Glutamatergic neuron (in vitro differentiated cells): ENCODE measurements at regions not wholly inside any gene's neighbourhood (a gene's known extent, or its start where the extent isn't known, plus 50 kb on each side); places are given as distances from the start of the nearest gene placed in this dataset.

Experiments used
- DNase-seq: peaks from one replicate; pipeline ENCODE4 v3.0.0; 2022
- H3K27ac Mint-ChIP-seq: one replicate; pipeline ENCODE4 v1.8.0; 2020; ENCODE audit warnings: mild to moderate bottlenecking, mixed read lengths, inconsistent platforms; ENCODE audit not compliant: unreplicated experiment
- H3K27me3 Mint-ChIP-seq: one replicate; pipeline ENCODE4 v1.8.0; 2020; ENCODE audit warnings: mild to moderate bottlenecking, moderate library complexity, mixed read lengths, inconsistent platforms; ENCODE audit not compliant: unreplicated experiment
- H3K36me3 Mint-ChIP-seq: one replicate; pipeline ENCODE4 v1.8.0; 2020; ENCODE audit warnings: mild to moderate bottlenecking, mixed read lengths, inconsistent platforms; ENCODE audit not compliant: unreplicated experiment
- H3K4me1 Mint-ChIP-seq: one replicate; pipeline ENCODE4 v1.8.0; 2020; ENCODE audit warnings: mild to moderate bottlenecking, low read depth, mixed read lengths, inconsistent platforms; ENCODE audit not compliant: unreplicated experiment
- H3K4me3 Mint-ChIP-seq: one replicate; pipeline ENCODE4 v1.8.0; 2020; ENCODE audit warnings: mild to moderate bottlenecking, mixed read lengths, inconsistent platforms; ENCODE audit not compliant: unreplicated experiment
- H3K9me3 Mint-ChIP-seq: one replicate; pipeline ENCODE4 v1.8.0; 2020; ENCODE audit warnings: mild to moderate bottlenecking, moderate library complexity, mixed read lengths, inconsistent platforms; ENCODE audit not compliant: unreplicated experiment
- CTCF ChIP-seq: fragments of 200-600 bp; sonication (generic); IDR thresholded peaks from one replicate; pipeline ENCODE4 v1.5.0; 2021; ENCODE audit not compliant: partially characterized antibody, unreplicated experiment

DNA sequence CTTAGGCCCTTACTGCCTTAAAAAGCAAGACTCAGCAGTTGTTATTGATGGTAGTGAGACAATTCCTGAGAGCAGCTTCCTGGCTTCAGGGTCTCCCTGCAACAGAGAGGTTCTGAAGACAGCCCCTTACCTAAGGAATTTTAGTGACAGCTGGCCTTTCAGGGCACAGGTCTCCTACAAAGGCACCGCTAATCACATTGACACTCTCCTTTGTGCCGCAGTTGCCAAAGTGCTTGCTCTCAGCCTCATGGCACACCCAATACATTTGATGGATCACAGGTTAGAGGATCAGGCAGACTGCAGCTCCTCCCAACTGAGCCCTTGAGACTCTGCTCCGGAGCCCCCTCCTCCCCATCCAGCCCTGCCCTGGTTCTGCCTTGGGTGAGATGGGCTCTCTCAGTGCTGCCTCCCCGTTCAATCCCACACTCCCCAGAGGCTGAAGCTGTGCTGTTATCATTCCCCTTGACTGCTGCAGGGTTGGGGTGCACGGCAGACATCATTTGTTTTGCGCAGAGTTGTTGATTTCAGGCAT lies 198.2 kb downstream of the EMX2 start:
- Mint-ChIP-seq H3K27me3 (peaks cover 4% of the 10 kb centered on the region), H3K36me3 (no peaks in the 10 kb centered on the region), H3K4me3 (no peak overlapping the region), H3K9me3 (no peaks in the 10 kb centered on the region), H3K27ac (peak overlapping the region; percentile 33), H3K4me1 (peaks cover 7% of the 10 kb centered on the region)
- no peak for TF ChIP-seq CTCF
- DNase-seq: no peak

DNA sequence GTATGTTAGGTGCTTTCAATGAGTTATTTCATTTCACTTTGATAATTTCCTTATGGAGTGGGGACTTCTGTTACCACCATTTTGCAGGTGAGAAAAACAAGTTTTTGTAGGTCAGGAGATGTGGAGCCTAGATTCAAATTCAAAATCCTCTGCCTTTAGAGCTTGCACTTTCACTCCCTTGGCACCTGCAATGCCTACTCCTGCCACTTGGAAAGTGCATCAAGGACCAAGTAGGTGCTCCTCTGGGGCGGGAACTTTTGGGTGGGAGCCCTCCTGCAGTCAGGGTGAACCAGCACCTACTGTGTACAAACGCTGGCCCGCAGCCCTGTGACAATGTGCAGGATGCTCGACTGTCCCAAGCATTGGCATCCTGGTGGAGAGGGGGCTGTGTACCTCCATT lies 199.0 kb downstream of the EMX2 start:
- Mint-ChIP-seq H3K27me3 (peaks cover 2% of the 10 kb centered on the region), H3K4me3 (no peak overlapping the region), H3K9me3 (no peaks in the 10 kb centered on the region), H3K27ac (no peak overlapping the region), H3K4me1 (peaks cover 9% of the 10 kb centered on the region), H3K36me3 (no peaks in the 10 kb centered on the region)
- no peak for DNase-seq
- TF ChIP-seq CTCF: peak; percentile 72

- DNase-seq: no peak
- Mint-ChIP-seq H3K27ac (no peak overlapping the region), H3K9me3 (peaks cover 4% of the 10 kb centered on the region), H3K27me3 (peaks cover 2% of the 10 kb centered on the region), H3K4me3 (no peak overlapping the region), H3K36me3 (no peaks in the 10 kb centered on the region), H3K4me1 (peaks cover 20% of the 10 kb centered on the region)
- TF ChIP-seq CTCF: no peak
Observed at GRCh38 chr10:117743509-117743908, 201.0 kb downstream of the EMX2 start.

DNA sequence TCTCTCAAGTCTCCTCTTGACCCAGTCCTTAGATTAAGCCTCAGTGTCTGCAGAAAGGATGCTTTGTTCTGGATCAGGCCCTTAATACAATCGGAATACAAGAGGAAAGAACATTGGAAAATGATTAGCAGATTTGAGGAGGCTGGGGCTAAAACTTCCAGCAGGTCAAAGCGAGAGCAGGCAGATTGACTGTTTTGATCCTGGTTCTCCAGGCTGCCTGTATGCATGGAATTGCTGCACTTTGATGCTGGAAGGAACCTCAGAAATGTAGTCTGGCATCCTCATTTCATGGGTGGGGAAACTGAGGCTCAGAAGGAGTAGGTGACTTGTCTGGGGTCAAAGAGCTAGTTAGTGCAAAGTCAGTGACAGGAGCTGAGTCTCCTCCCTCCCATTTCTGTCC lies 202.8 kb downstream of the EMX2 start:
- peaks cover 4% of the 10 kb centered on the region for H3K9me3 Mint-ChIP-seq
- H3K27ac Mint-ChIP-seq: no peak overlapping the region
- no peak for TF ChIP-seq CTCF
- DNase-seq: no peak
- H3K4me3 Mint-ChIP-seq: no peak overlapping the region
- peaks cover 2% of the 10 kb centered on the region for H3K27me3 Mint-ChIP-seq
- H3K36me3 Mint-ChIP-seq: no peaks in the 10 kb centered on the region
- H3K4me1 Mint-ChIP-seq: peaks cover 25% of the 10 kb centered on the region

DNA sequence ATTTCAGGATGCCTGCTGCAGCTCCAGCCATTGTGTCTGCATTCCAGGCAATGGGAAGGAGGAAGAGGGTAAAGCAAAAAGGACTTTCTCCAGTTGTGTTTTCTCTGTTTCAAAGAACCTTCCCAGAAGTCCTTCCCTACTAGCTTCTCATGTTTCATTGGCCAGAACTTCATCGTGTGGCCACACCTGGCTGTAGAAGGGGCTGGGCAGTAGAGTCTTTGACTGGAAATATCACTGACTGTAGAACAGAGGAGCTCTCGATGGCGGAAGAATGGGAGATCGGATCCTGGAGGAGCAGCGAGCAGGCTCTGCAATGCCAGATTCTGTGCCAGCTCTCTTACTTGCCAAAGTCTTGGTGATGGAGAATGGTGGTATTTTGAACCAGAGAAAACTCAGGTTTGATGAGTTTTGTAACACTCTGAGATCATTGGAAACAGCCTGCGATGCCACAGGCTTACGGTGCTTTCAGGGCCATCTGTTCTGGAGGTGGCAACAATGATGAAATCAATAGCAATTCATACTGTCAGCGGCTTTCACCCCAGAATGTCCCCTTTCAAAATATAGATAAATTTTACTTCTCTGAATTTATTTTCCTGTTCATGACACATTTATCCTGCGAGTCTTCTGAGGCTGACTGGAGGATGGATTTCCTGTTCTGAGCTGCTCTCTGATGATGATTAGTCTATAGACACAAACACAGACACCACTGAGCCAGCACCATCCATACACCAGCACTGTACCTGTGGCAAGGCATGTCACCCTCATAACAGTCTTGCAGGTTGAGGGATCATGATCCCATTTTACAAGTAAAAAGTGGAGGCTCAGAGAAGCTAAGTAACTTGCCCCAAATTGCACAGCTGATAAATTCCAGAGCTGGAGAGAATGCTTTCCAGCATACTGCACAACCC lies 204.2 kb downstream of the EMX2 start:
- Mint-ChIP-seq H3K4me1 (peaks cover 17% of the 10 kb centered on the region), H3K4me3 (no peak overlapping the region), H3K36me3 (no peaks in the 10 kb centered on the region), H3K9me3 (peaks cover 4% of the 10 kb centered on the region), H3K27ac (peak overlapping the region; percentile 62), H3K27me3 (peaks cover 2% of the 10 kb centered on the region)
- no peak for TF ChIP-seq CTCF
- no peak for DNase-seq
